ENCODE measurements at regions not wholly inside any gene's neighbourhood (a gene's known extent, or its start where the extent isn't known, plus 50 kb on each side); places are given as distances from the start of the nearest gene placed in this dataset.
"Not testable (repeated sequence)": the region's sequence is repeated elsewhere in the genome, so short reads cannot be mapped to it uniquely, and the experiment has no call there.

GRCh38 chr14:106129274-106129673 is 602.9 kb downstream of the TMEM121 start:
- Histone ChIP-seq H3K9me2 (replicated peaks; ENCODE audit: low read length) (no peaks in the 10 kb centered on the region), H4K20me1 (ENCODE audit: low read length) (no peaks in the 10 kb centered on the region), H3K9ac (ENCODE audit: low read length) (no peak overlapping the region), H3K27me3 (ENCODE audit: low read length) (no peaks in the 10 kb centered on the region), H3K4me3 (ENCODE audit: low read length) (no peak overlapping the region), H3K27ac (ENCODE audit: low read length) (no peak overlapping the region), H3F3A (ENCODE audit: low read length, unreplicated experiment) (no peaks in the 10 kb centered on the region), H3K4me1 (ENCODE audit: insufficient read depth, low read length) (no peaks in the 10 kb centered on the region), H3K79me2 (ENCODE audit: low read length) (no peaks in the 10 kb centered on the region), H2AFZ (ENCODE audit: low read length) (no peak overlapping the region), H3K4me2 (ENCODE audit: low read length) (no peak overlapping the region), H3K9me3 (ENCODE audit: low read length) (no peaks in the 10 kb centered on the region), H3K36me3 (ENCODE audit: low read depth, low read length) (no peaks in the 10 kb centered on the region)
- DNase-seq (no peak), ATAC-seq (no peak)
- no TSS peak for BruUV-seq (replicated peaks)
- TF ChIP-seq EZH2 (IDR thresholded peaks at IDR 0.05; ENCODE audit: low read length, unreplicated experiment) (no peak), EZH2phosphoT487 (IDR thresholded peaks at IDR 0.05; ENCODE audit: borderline replicate concordance, low read length) (no peak)
- TF ChIP-seq, protein P1, sequence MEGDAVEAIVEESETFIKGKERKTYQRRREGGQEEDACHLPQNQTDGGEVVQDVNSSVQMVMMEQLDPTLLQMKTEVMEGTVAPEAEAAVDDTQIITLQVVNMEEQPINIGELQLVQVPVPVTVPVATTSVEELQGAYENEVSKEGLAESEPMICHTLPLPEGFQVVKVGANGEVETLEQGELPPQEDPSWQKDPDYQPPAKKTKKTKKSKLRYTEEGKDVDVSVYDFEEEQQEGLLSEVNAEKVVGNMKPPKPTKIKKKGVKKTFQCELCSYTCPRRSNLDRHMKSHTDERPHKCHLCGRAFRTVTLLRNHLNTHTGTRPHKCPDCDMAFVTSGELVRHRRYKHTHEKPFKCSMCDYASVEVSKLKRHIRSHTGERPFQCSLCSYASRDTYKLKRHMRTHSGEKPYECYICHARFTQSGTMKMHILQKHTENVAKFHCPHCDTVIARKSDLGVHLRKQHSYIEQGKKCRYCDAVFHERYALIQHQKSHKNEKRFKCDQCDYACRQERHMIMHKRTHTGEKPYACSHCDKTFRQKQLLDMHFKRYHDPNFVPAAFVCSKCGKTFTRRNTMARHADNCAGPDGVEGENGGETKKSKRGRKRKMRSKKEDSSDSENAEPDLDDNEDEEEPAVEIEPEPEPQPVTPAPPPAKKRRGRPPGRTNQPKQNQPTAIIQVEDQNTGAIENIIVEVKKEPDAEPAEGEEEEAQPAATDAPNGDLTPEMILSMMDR (conservative IDR thresholded peaks at IDR 0.05; ENCODE audit: low read depth, low read length) = no peak
- intact Hi-C loops (cut with micrococcal nuclease) = no loop called here
- POLR2A ChIA-PET (ENCODE audit: unreplicated experiment) = no interaction called here
- CTCF ChIA-PET = no interaction called here

DNA sequence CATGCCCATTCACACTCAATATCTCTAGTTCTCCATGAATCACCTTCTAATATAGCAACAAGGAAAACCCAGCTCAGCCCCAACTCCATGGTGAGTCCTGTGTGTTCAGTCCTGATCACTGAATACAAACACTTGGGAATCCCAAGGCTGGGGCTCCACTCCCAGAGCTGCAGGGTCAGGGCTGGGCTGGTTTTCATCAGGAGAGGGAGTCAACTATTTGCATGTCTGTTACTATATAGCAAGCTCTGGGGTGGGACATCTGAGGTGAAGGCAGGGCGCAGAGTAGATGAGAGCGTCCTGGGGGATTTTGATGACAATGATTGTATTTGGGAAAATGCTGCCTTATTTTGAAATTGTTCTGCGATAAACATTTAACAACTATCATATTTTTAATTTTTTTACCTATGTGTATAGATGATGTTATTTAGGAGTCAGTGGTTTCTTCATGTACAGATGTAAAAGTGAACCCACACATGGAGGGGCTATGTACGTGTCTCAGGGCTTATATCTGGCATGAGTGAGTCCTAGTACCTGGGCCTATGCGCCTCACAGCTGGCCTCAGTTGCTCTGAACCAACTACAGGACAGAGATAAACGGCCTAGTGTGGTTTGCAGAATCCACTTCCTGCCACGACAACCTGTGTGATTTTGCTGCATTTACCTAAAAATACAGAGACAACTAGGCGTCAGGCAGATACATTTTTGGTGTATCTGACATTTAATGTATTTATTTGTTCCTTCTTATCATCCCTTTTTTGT is 603.7 kb downstream of the TMEM121 start:
- H3K79me2 ChIP-seq (ENCODE audit: low read length); H3K27ac ChIP-seq (ENCODE audit: low read length); intact Hi-C loops (cut with micrococcal nuclease); H3K9me2 ChIP-seq (replicated peaks; ENCODE audit: low read length); ATAC-seq; POLR2A ChIA-PET (ENCODE audit: unreplicated experiment); H3K27me3 ChIP-seq (ENCODE audit: low read length); H3K36me3 ChIP-seq (ENCODE audit: low read depth, low read length); H3F3A ChIP-seq (ENCODE audit: low read length, unreplicated experiment); H3K9ac ChIP-seq (ENCODE audit: low read length); H3K4me2 ChIP-seq (ENCODE audit: low read length); H3K4me1 ChIP-seq (ENCODE audit: insufficient read depth, low read length); H2AFZ ChIP-seq (ENCODE audit: low read length); H3K9me3 ChIP-seq (ENCODE audit: low read length); H4K20me1 ChIP-seq (ENCODE audit: low read length); H3K4me3 ChIP-seq (ENCODE audit: low read length); CTCF ChIA-PET; BruUV-seq (replicated peaks); DNase-seq: not testable (repeated sequence)

GRCh38 chr14:106133126-106133525 is 606.7 kb downstream of the TMEM121 start:
- H3K9me2 ChIP-seq (replicated peaks; ENCODE audit: low read length); H3K9me3 ChIP-seq (ENCODE audit: low read length); H3K4me3 ChIP-seq (ENCODE audit: low read length); POLR2A ChIA-PET (ENCODE audit: unreplicated experiment); ATAC-seq; BruUV-seq (replicated peaks); H3K27me3 ChIP-seq (ENCODE audit: low read length); H3K36me3 ChIP-seq (ENCODE audit: low read depth, low read length); H3K27ac ChIP-seq (ENCODE audit: low read length); H3K4me2 ChIP-seq (ENCODE audit: low read length); H3K79me2 ChIP-seq (ENCODE audit: low read length); H3K4me1 ChIP-seq (ENCODE audit: insufficient read depth, low read length); intact Hi-C loops (cut with micrococcal nuclease); H4K20me1 ChIP-seq (ENCODE audit: low read length); H2AFZ ChIP-seq (ENCODE audit: low read length); H3K9ac ChIP-seq (ENCODE audit: low read length); CTCF ChIA-PET; DNase-seq; H3F3A ChIP-seq (ENCODE audit: low read length, unreplicated experiment): not testable (repeated sequence)

DNA sequence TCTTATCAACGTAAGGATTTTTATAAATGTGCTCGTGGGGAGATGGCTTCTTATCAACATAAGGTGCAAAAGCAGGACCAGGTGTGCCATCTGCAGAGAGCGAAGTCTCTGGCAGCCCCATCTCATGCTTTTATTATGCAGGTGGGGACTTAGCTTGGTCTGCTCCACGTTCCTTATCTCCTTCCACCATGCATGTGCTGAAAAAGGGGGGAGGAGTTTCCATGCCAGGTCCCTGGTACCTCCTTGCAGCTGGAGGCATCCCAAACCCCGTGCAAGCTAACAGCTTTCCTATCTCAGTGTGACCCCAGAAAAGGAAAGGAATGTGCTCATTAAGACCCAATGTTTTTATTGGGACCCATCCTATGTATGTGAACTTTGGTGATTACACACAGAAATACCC is 608.5 kb downstream of the TMEM121 start:
- ATAC-seq (no peak), DNase-seq (no peak)
- no peak overlapping the region for H2AFZ ChIP-seq (ENCODE audit: low read length)
- H3K36me3 ChIP-seq (ENCODE audit: low read depth, low read length) = no peaks in the 10 kb centered on the region
- H3K4me2 ChIP-seq (ENCODE audit: low read length) = no peak overlapping the region
- intact Hi-C loops (cut with micrococcal nuclease) = no loop called here
- H3K9me3 ChIP-seq (ENCODE audit: low read length) = no peaks in the 10 kb centered on the region
- ChIA-PET CTCF (no interaction called here), POLR2A (ENCODE audit: unreplicated experiment) (no interaction called here)
- H3K27me3 ChIP-seq (ENCODE audit: low read length) = no peaks in the 10 kb centered on the region
- no peak overlapping the region for H3K27ac ChIP-seq (ENCODE audit: low read length)
- no peaks in the 10 kb centered on the region for H4K20me1 ChIP-seq (ENCODE audit: low read length)
- BruUV-seq (replicated peaks) = no TSS peak
- H3K4me3 ChIP-seq (ENCODE audit: low read length) = no peak overlapping the region
- TF ChIP-seq EZH2 (IDR thresholded peaks at IDR 0.05; ENCODE audit: low read length, unreplicated experiment) (no peak), EZH2phosphoT487 (IDR thresholded peaks at IDR 0.05; ENCODE audit: borderline replicate concordance, low read length) (no peak)
- TF ChIP-seq, protein P1 (conservative IDR thresholded peaks at IDR 0.05; ENCODE audit: low read depth, low read length) = no peak
- no peaks in the 10 kb centered on the region for H3K9me2 ChIP-seq (replicated peaks; ENCODE audit: low read length)
- no peaks in the 10 kb centered on the region for H3K4me1 ChIP-seq (ENCODE audit: insufficient read depth, low read length)
- H3K79me2 ChIP-seq (ENCODE audit: low read length) = no peaks in the 10 kb centered on the region
- H3K9ac ChIP-seq (ENCODE audit: low read length) = no peak overlapping the region
- H3F3A ChIP-seq (ENCODE audit: low read length, unreplicated experiment) = no peaks in the 10 kb centered on the region
